HG02623 (cell line): ENCODE measurements at regions not wholly inside any gene's neighbourhood (a gene's known extent, or its start where the extent isn't known, plus 50 kb on each side); places are given as distances from the start of the nearest gene placed in this dataset.
"Not testable (repeated sequence)": the region's sequence is repeated elsewhere in the genome, so short reads cannot be mapped to it uniquely, and the experiment has no call there.

Experiments used
- ATAC-seq: cut with Tn5 transposase; IDR thresholded peaks from one replicate; pipeline ENCODE4 v1.9.1; 2021; ENCODE audit warnings: moderate library complexity; ENCODE audit not compliant: unreplicated experiment

GRCh38 chr13:54572037-54572436 is 1543.4 kb downstream of the OLFM4 start:
- ATAC-seq = not testable (repeated sequence)

GRCh38 chr13:54573186-54573585 is 1544.6 kb downstream of the OLFM4 start:
- ATAC-seq = no peak

GRCh38 chr13:54574791-54575190 is 1546.2 kb downstream of the OLFM4 start:
- ATAC-seq = no peak

GRCh38 chr13:54591540-54591939 is 1562.9 kb downstream of the OLFM4 start:
- ATAC-seq = no peak

DNA sequence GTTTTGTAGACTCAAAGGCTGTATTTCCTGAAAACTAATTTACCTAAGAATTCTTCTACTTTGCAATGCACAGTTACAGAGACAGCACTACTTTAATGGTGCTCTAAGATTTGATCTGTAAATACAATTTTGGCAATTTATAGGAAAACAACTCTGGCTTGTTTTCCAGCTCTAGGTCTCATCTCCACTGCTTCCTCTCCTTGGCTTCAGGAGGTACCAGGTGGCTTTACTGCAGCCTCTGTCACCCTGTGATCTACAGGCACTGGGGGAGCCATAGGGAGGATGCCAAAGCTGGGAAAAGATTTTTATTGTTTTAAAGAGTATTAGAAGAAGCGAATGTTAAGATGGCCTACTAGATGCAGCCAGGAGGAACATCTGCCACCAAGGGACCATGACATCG is 1563.6 kb downstream of the OLFM4 start:
- no peak for ATAC-seq

- no peak for ATAC-seq
Measured at GRCh38 chr13:54593504-54593903, 1564.9 kb downstream of the OLFM4 start.

DNA sequence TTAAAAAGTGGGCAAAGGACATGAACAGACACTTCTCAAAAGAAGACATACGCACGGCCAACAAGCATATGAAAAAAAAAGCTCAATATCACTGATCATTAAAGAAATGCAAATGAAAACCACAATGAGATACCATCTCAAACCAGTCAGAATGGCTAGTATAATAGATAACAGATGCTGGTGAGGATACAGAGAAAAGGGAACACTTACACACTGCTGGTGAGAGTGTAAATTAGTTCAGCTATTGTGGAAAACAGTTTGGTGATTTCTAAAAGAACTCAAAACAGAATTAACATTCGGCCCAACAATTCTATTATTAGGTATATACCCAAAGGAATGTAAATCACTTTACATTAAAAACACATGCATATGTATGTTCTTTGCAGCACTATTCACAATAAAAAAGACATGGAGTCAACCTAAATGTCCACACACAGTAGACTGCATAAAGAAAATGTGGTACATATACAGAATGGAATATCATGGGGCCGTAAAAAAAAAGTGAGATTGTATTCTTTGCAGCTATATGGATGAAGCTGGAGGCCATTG is 1569.0 kb downstream of the OLFM4 start:
- ATAC-seq = no peak

DNA sequence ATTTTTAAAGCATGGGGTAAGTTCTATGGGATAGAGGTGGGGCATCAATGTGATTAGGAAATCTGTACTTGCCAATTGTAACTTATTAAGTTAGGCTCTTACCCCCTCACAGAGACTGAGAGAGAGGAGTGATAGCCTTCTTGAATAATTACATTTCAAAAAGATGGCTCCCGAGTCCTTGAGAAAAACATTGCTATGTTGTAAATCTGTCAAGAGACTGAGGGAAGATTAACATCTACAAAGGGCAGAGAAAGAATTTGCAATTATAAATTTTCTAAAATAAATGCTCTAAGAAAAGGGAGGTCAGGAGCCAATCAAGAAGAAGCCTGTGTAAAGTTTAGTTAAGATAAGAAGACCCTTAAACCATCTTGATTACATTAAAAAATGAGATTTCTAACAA is 1570.8 kb downstream of the OLFM4 start:
- ATAC-seq = no peak

DNA sequence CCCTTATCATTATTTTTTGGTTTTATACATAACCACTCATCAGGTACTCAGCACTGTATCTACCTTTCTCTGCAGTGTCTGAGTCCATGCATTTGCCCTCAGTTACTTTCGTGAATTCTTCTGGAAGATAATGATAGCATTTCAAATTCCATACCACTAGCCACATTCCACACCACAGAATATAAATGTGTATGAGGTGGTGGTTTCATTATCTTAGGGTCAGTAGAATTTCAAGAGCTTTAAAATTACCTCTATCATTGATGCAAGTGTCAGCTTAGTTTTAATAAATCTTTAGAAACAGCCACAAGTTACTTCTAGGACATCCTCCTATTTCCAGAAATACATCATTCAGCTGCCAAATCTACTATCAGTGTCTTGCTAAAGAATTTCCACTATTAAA is 1578.3 kb downstream of the OLFM4 start:
- ATAC-seq = no peak

GRCh38 chr13:54607421-54607820 is 1578.8 kb downstream of the OLFM4 start:
- no peak for ATAC-seq

GRCh38 chr13:54611390-54611789 is 1582.8 kb downstream of the OLFM4 start:
- no peak for ATAC-seq

- ATAC-seq = no peak
Measured at GRCh38 chr13:54614726-54615125, 1586.1 kb downstream of the OLFM4 start.

GRCh38 chr13:54626504-54626903 is 1597.9 kb downstream of the OLFM4 start:
- ATAC-seq = not testable (repeated sequence)

DNA sequence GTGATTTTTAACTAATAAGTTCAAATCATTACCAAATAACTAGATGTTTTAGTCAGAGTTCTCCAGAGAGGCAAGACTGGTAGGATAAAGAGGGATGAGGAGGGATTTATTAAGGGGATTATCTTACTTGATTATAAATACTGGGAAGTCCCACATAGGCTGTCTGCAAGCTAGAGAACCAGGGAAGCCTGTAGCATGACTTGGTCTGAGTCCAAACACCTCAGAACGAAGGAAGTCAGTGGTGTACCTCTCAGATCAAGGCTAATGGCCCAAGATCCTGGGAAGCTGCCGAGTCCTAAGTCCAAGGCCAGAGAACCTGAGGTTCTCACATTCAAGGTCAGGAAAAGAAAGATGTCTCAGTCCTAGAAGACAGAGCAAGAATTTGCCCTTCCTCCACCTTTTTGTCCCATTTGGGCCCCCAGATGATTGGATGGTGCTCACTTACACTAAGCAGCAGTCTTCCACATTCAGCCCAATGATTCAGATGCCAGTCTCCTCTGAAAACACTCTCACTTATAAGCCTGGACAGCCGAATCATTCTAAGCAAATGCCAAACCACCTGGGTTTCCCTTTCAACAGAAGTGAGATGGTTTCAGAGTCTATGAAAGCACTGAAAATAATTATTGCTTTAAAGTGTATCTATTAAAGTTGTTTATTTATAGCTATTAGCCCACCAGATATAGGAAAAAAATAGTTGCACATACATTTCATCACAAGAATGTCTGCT is 1599.2 kb downstream of the OLFM4 start:
- no peak for ATAC-seq

DNA sequence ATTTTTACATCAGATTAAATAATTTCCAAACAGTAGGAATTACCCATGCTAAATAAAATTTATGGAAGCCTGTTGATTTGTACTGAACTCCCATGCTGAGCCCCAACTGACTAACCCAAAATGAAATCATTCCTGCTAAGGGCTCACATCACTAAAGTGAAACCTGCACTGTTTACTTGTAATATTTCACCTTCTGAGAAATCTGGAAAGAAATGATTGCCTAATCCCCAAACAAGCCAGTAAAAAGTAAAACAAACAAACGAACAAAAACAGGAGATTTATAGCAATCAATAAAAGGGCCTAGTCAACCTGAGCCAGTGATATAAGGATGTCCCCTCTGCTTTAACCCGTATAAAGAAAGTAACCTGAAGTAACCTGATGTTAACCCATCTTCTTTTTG is 1599.8 kb downstream of the OLFM4 start:
- no peak for ATAC-seq

DNA sequence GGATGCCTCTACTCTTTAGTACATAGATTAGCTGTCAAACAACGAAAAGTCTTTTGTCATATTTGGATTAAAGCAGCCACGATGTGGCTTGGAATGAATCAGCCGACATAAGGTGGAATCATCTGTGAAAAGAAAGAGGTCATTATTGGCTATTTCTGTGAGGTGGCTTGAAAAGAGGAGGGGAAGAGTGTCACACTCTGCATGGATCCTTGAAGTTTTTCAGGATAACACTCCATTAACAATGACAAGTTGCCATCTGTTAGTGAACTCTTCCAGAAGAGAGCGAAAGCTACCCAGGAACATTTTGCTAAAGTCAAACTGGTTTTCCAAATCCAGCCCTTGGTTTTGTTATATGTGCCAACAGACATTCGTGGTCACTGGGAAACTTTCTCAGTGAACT is 1604.8 kb downstream of the OLFM4 start:
- no peak for ATAC-seq

DNA sequence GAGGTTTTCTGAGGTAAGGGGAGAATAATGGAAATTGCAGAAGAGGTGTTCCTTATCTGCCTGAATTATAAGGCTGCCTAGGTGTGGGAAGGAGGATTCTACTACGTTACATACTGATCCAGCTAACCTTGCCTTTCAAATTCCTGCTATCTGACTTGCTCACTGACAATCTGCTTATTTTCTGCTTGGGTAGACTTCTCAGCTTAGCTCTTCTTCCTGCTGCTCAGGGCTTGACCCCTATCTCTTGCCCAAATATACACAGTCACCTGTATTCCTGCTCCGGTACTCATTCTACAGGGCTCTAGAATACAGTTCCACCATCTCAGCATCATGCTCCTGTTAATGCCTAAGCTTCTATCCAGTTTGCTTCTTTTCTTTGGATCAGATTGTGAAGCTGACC is 1607.6 kb downstream of the OLFM4 start:
- ATAC-seq = no peak

GRCh38 chr13:54637366-54637765 is 1608.8 kb downstream of the OLFM4 start:
- ATAC-seq = no peak

DNA sequence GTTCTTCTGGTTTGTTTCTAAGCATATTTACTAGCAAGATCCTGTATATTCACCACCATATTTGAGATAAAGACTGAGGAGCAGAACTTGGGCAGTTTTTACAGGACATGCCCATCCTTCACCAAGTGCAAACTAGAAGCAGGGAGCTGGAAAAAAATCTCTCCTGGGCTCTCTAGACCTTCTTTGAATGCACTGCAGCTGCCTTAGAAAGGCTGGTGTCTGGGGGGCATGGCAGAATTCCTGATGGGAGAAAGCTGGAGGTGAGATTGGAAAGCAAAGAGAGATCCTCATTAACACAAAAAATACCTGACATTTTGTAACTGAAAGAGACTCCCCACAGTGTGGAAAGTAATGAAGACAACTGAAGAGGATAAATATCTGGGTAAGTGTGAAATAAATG is 1612.1 kb downstream of the OLFM4 start:
- ATAC-seq = no peak

- ATAC-seq = no peak
Measured at GRCh38 chr13:54643863-54644262, 1615.2 kb downstream of the OLFM4 start.

DNA sequence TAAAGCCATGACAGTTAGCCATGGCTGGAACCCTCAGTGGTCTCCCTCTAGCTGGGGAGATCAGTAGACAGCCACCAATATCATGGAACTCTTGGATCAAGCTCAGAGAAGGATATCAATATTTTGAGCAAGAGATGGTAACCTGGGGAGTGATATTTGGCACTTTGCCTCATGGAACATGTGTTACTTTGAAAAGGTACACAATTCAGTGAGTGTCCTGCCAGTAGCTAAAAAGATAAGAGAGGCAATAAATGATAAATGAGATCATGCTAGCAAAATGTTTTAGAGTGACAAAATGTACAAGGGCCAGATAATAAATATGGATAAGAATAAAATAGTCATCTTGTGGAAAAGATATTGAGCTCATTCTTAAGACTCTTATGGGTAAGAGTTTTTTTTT is 1618.7 kb downstream of the OLFM4 start:
- ATAC-seq = no peak

- ATAC-seq = no peak
Measured at GRCh38 chr13:54657588-54657987, 1629.0 kb downstream of the OLFM4 start.

DNA sequence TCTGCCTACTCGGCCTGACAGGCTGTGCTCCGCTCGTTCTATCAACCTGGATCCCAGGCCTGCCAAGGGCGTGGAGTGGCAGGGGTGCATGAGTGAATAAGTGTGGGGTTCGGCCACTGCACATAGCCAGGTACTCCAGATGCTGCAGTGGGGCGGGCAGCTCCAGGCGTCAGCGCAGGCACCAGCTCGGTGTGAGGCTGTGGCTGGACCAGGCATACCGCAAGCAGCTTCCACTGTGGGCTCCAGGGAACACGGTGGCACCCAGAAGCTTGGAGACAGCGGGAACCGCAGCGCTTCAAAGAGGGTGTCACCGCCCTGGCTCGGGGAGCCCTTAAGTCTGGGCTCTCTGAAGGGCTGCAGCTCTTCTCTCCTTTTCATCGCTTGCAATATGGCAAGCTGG is 1630.2 kb downstream of the OLFM4 start:
- ATAC-seq = no peak
